ENCODE measurements at regions not wholly inside any gene's neighbourhood (a gene's known extent, or its start where the extent isn't known, plus 50 kb on each side); places are given as distances from the start of the nearest gene placed in this dataset.

DNA sequence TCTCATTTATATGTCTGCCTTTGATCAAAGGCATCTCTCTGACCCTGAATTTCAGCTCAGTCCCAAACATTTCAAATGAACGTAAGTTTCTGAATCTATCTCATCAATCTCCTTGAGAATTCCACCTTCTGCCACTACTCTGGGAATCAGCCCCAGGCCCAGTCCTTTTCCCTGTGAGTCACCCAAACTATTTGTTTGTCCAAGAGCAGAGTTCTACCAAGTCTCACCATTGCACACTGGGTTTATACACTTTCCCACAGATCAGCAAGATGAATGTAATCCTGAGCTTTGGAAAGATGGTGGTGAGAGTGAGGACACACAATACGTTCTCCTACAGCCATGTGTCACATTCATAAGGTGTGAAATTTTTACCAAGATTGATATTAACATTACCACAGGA lies 251.3 kb upstream of the VWC2 start:
- no peak overlapping the region for H3K4me3 ChIP-seq (ENCODE audit: low read length, poor library complexity, severe bottlenecking)
- no peaks in the 10 kb centered on the region for H3K36me3 ChIP-seq (ENCODE audit: insufficient read depth, low read length)
- H3K4me2 ChIP-seq (ENCODE audit: low read depth, low read length, poor library complexity, severe bottlenecking) = no peak overlapping the region
- H3F3A ChIP-seq (ENCODE audit: low read depth) = no peaks in the 10 kb centered on the region
- TF ChIP-seq EZH2phosphoT487 (IDR thresholded peaks at IDR 0.05; ENCODE audit: borderline replicate concordance) = no peak
- TF ChIP-seq, protein P1, sequence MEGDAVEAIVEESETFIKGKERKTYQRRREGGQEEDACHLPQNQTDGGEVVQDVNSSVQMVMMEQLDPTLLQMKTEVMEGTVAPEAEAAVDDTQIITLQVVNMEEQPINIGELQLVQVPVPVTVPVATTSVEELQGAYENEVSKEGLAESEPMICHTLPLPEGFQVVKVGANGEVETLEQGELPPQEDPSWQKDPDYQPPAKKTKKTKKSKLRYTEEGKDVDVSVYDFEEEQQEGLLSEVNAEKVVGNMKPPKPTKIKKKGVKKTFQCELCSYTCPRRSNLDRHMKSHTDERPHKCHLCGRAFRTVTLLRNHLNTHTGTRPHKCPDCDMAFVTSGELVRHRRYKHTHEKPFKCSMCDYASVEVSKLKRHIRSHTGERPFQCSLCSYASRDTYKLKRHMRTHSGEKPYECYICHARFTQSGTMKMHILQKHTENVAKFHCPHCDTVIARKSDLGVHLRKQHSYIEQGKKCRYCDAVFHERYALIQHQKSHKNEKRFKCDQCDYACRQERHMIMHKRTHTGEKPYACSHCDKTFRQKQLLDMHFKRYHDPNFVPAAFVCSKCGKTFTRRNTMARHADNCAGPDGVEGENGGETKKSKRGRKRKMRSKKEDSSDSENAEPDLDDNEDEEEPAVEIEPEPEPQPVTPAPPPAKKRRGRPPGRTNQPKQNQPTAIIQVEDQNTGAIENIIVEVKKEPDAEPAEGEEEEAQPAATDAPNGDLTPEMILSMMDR (conservative IDR thresholded peaks at IDR 0.05; ENCODE audit: low read length) = no peak
- H3K27me3 ChIP-seq (ENCODE audit: insufficient read depth, low read length, poor library complexity, severe bottlenecking) = no peaks in the 10 kb centered on the region
- no peaks in the 10 kb centered on the region for H4K20me1 ChIP-seq (ENCODE audit: insufficient read depth, low read length, poor library complexity, severe bottlenecking)
- H2AFZ ChIP-seq (ENCODE audit: low read length) = no peak overlapping the region
- H3K79me2 ChIP-seq (ENCODE audit: insufficient read depth, low read length) = no peaks in the 10 kb centered on the region
- no peak overlapping the region for H3K9ac ChIP-seq (ENCODE audit: low read depth, low read length, poor library complexity, severe bottlenecking)
- no peaks in the 10 kb centered on the region for H3K9me2 ChIP-seq (replicated peaks; ENCODE audit: low read depth, low read length)
- H3K9me3 ChIP-seq (ENCODE audit: insufficient read depth, low read depth, low read length) = no peaks in the 10 kb centered on the region
- no peaks in the 10 kb centered on the region for H3K4me1 ChIP-seq (ENCODE audit: insufficient read depth, low read length, poor library complexity, severe bottlenecking)

GRCh38 chr7:49523870-49524269 lies 249.6 kb upstream of the VWC2 start:
- H3K9ac ChIP-seq (ENCODE audit: low read depth, low read length, poor library complexity, severe bottlenecking) = no peak overlapping the region
- TF ChIP-seq, protein P1 (conservative IDR thresholded peaks at IDR 0.05; ENCODE audit: low read length) = no peak
- no peak for TF ChIP-seq EZH2phosphoT487 (IDR thresholded peaks at IDR 0.05; ENCODE audit: borderline replicate concordance)
- H3K27me3 ChIP-seq (ENCODE audit: insufficient read depth, low read length, poor library complexity, severe bottlenecking) = no peaks in the 10 kb centered on the region
- no peaks in the 10 kb centered on the region for H3K4me1 ChIP-seq (ENCODE audit: insufficient read depth, low read length, poor library complexity, severe bottlenecking)
- no peak overlapping the region for H3K4me3 ChIP-seq (ENCODE audit: low read length, poor library complexity, severe bottlenecking)
- no peaks in the 10 kb centered on the region for H3K9me3 ChIP-seq (ENCODE audit: insufficient read depth, low read depth, low read length)
- H3K36me3 ChIP-seq (ENCODE audit: insufficient read depth, low read length) = no peaks in the 10 kb centered on the region
- H2AFZ ChIP-seq (ENCODE audit: low read length) = no peak overlapping the region
- H3F3A ChIP-seq (ENCODE audit: low read depth) = no peaks in the 10 kb centered on the region
- no peaks in the 10 kb centered on the region for H3K79me2 ChIP-seq (ENCODE audit: insufficient read depth, low read length)
- H4K20me1 ChIP-seq (ENCODE audit: insufficient read depth, low read length, poor library complexity, severe bottlenecking) = no peaks in the 10 kb centered on the region
- H3K4me2 ChIP-seq (ENCODE audit: low read depth, low read length, poor library complexity, severe bottlenecking) = no peak overlapping the region
- no peaks in the 10 kb centered on the region for H3K9me2 ChIP-seq (replicated peaks; ENCODE audit: low read depth, low read length)

DNA sequence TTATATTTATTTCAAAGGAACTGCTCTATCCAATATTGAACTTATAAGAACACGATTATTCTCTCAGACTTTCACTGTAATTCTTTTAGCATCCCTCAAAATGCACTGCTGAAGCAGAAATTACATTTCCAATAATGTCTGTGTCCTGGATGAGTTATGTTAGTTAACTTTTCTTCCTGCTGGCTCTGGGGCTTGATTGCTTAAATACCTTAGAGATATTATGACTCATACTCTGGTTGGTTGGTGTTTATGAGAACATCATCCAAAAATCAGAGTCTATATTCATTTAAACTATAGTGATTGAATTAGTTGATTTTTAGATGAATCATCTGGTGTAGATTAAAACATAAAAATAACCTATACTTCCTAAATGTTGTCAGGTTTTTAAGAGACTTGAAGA lies 246.3 kb upstream of the VWC2 start:
- Histone ChIP-seq H2AFZ (ENCODE audit: low read length) (no peak overlapping the region), H3F3A (ENCODE audit: low read depth) (no peaks in the 10 kb centered on the region), H3K4me2 (ENCODE audit: low read depth, low read length, poor library complexity, severe bottlenecking) (no peak overlapping the region), H3K27me3 (ENCODE audit: insufficient read depth, low read length, poor library complexity, severe bottlenecking) (no peaks in the 10 kb centered on the region), H3K9me3 (ENCODE audit: insufficient read depth, low read depth, low read length) (no peaks in the 10 kb centered on the region), H3K9me2 (replicated peaks; ENCODE audit: low read depth, low read length) (no peaks in the 10 kb centered on the region), H4K20me1 (ENCODE audit: insufficient read depth, low read length, poor library complexity, severe bottlenecking) (no peaks in the 10 kb centered on the region), H3K4me3 (ENCODE audit: low read length, poor library complexity, severe bottlenecking) (no peak overlapping the region), H3K79me2 (ENCODE audit: insufficient read depth, low read length) (no peaks in the 10 kb centered on the region), H3K36me3 (ENCODE audit: insufficient read depth, low read length) (no peaks in the 10 kb centered on the region), H3K4me1 (ENCODE audit: insufficient read depth, low read length, poor library complexity, severe bottlenecking) (no peaks in the 10 kb centered on the region), H3K9ac (ENCODE audit: low read depth, low read length, poor library complexity, severe bottlenecking) (no peak overlapping the region)
- TF ChIP-seq EZH2phosphoT487 (IDR thresholded peaks at IDR 0.05; ENCODE audit: borderline replicate concordance) = no peak
- TF ChIP-seq, protein P1 (conservative IDR thresholded peaks at IDR 0.05; ENCODE audit: low read length) = no peak

Data from Loucy (cell line).